Endothelial cell of umbilical vein (primary cell): ENCODE measurements at regions not wholly inside any gene's neighbourhood (a gene's known extent, or its start where the extent isn't known, plus 50 kb on each side); places are given as distances from the start of the nearest gene placed in this dataset.
A peak's percentile ranks its signal among the peaks of the same experiment; 100 is the strongest.

Experiments
- BruUV-seq: library from RNA; stranded (reverse); fragments of 400-500 nt; replicated peaks from 2 replicates; lab custom pipeline; 2021; lab: Mats Ljungman, UMichigan
- CTCF ChIA-PET: fragments of 300-600, 350-600 bp; sonication (Branson Sonifier 250); formaldehyde crosslinking; loops from one replicate; lab custom pipeline; 2021; ENCODE audit warnings: antibody characterized with exemption, inconsistent platforms; lab: Charles Lee
- POLR2A ChIA-PET: fragments of 300-600, 350-600 bp; sonication (Branson Sonifier 250); formaldehyde crosslinking; loops from one replicate; lab custom pipeline; 2021; ENCODE audit warnings: antibody characterized with exemption, inconsistent platforms; lab: Charles Lee
- DNase-seq: peaks from one replicate; pipeline ENCODE4 v3.0.0-alpha.2; 2011; ENCODE audit warnings: low read depth, low spot score
- FAIRE-seq: peaks from 2 replicates; lab custom pipeline; 2011; peaks lifted over from hg19 to GRCh38; lab: Jason Lieb, UNC
- H2AFZ ChIP-seq: 2 replicates; pipeline ENCODE4 v1.6.0; 2012; ENCODE audit warnings: low read depth, low read length, control low read depth, inconsistent platforms
- H3K27ac ChIP-seq: 2 replicates; pipeline ENCODE4 v1.5.1; 2011; ENCODE audit warnings: low read depth, mild to moderate bottlenecking, control low read depth, low read length, moderate library complexity; ENCODE audit not compliant: insufficient read depth
- H3K27me3 ChIP-seq, 2 experiments: 2 replicates each; pipeline versions ENCODE4 v1.6.0 to v1.6.1; 2011; ENCODE audit warnings: low read length in 2 of 2, mixed read lengths in 1 of 2; ENCODE audit not compliant: control insufficient read depth in 2 of 2, insufficient read depth in 2 of 2
- H3K36me3 ChIP-seq, 2 experiments: 2 replicates in 1 of 2; 3 replicates in 1 of 2; pipeline ENCODE4 v1.5.1; 2011; ENCODE audit warnings: low read length in 2 of 2, mild to moderate bottlenecking in 1 of 2, moderate library complexity in 1 of 2; ENCODE audit not compliant: control insufficient read depth in 2 of 2, insufficient read depth in 2 of 2; ENCODE audit errors: extremely low read depth in 1 of 2
- H3K4me1 ChIP-seq: 3 replicates; pipeline ENCODE4 v1.5.1; 2011; ENCODE audit warnings: mild to moderate bottlenecking, low read length; ENCODE audit not compliant: control insufficient read depth, insufficient read depth; ENCODE audit errors: extremely low read depth
- H3K4me2 ChIP-seq: 2 replicates; pipeline ENCODE4 v1.6.1; 2011; ENCODE audit warnings: low read length, control low read depth, mixed read lengths; ENCODE audit not compliant: insufficient read depth
- H3K4me3 ChIP-seq, 3 experiments: fragments of 200-600 bp in 1 of 3; sonication (generic), shearing (Covaris generic) in 1 of 3; replicated peaks in 1 of 3; 2 replicates each; pipeline ENCODE4 v1.5.1; 2011 to 2016; ENCODE audit warnings: control low read depth in 3 of 3, low read length in 3 of 3, mild to moderate bottlenecking in 2 of 3, inconsistent platforms in 1 of 3, low read depth in 1 of 3, moderate library complexity in 1 of 3; ENCODE audit not compliant: insufficient read depth in 1 of 3
- H3K79me2 ChIP-seq: 2 replicates; pipeline ENCODE4 v1.6.0; 2012; ENCODE audit warnings: low read length, inconsistent platforms; ENCODE audit not compliant: control insufficient read depth, insufficient read depth
- H3K9ac ChIP-seq: replicated peaks from 2 replicates; pipeline ENCODE3; 2011; ENCODE audit warnings: low read length, control low read depth; ENCODE audit not compliant: insufficient read depth; ENCODE audit errors: extremely low read depth
- H3K9me1 ChIP-seq: replicated peaks from 3 replicates; pipeline ENCODE4 v1.6.0; 2011; ENCODE audit warnings: mild to moderate bottlenecking, low read length; ENCODE audit not compliant: control insufficient read depth, insufficient read depth; ENCODE audit errors: extremely low read depth
- H3K9me3 ChIP-seq: replicated peaks from 2 replicates; pipeline ENCODE4 v1.5.1; 2012; ENCODE audit warnings: low read length, inconsistent platforms; ENCODE audit not compliant: control insufficient read depth, insufficient read depth
- H4K20me1 ChIP-seq: replicated peaks from 2 replicates; pipeline ENCODE3; 2011; ENCODE audit warnings: mild to moderate bottlenecking, low read length; ENCODE audit not compliant: control insufficient read depth, insufficient read depth; ENCODE audit errors: extremely low read depth
- CTCF ChIP-seq, 2 donors: IDR thresholded peaks; 1 replicate in 1 of 2; 2 replicates in 1 of 2; pipeline ENCODE4 v1.5.1; 2011; ENCODE audit warnings: low read length in 2 of 2, mild to moderate bottlenecking in 2 of 2, moderate library complexity in 2 of 2, control low read depth in 1 of 2, inconsistent platforms in 1 of 2, low read depth in 1 of 2; ENCODE audit not compliant: insufficient read depth in 1 of 2; ENCODE audit errors: extremely low read depth in 1 of 2
- FOS ChIP-seq: IDR thresholded peaks from 2 replicates; pipeline ENCODE4 v1.6.1; 2011; ENCODE audit warnings: mild to moderate bottlenecking, low read length, moderate library complexity, borderline replicate concordance; ENCODE audit not compliant: insufficient read depth
- GATA2 ChIP-seq: IDR thresholded peaks from 2 replicates; pipeline ENCODE4 v1.7.0; 2011; ENCODE audit warnings: low read depth, mild to moderate bottlenecking, moderate library complexity, mixed read lengths, low read length; ENCODE audit not compliant: insufficient read length, insufficient read depth
- MAX ChIP-seq: IDR thresholded peaks from 2 replicates; pipeline ENCODE4 v1.6.1; 2011; ENCODE audit not compliant: insufficient read depth, insufficient read length
- MYC ChIP-seq: IDR thresholded peaks from one replicate; pipeline ENCODE4 v1.6.1; 2011; ENCODE audit warnings: mild to moderate bottlenecking, low read depth, low read length
- POLR2A ChIP-seq: IDR thresholded peaks from 2 replicates; pipeline ENCODE4 v1.6.1; 2012; ENCODE audit warnings: low read depth, mild to moderate bottlenecking, control low read depth, low read length
- POLR2AphosphoS5 ChIP-seq: IDR thresholded peaks from 2 replicates; pipeline ENCODE4 v1.6.1; 2012; ENCODE audit warnings: low read depth, mild to moderate bottlenecking, control low read depth, low read length, moderate library complexity; ENCODE audit not compliant: insufficient read depth
- dilution Hi-C: fragments of 300-500 bp; cut with MboI; formaldehyde crosslinking; loops from one replicate; pipeline ENCODE4 v1.15.0; 2019; ENCODE audit warnings: low sequenced_read_pairs; ENCODE audit not compliant: extremely low pct_ligation_motif_present
- intact Hi-C: fragments of 100-400 bp; cut with micrococcal nuclease; formaldehyde crosslinking; loops from one replicate; pipeline ENCODE4 v1.10.0; 2022

- peak; percentile 90 for DNase-seq
- no peaks in the 10 kb centered on the region for H3K9me3 ChIP-seq
- ChIA-PET CTCF (interaction anchor here (1.1 to 2.3 kb wide), 2 partner anchors 16 to 91 kb away, joined by 3 to 13 read pairs; no protein-coding TSS in a partner anchor), POLR2A (no interaction called here)
- no peaks in the 10 kb centered on the region for H3K27me3 ChIP-seq
- peak overlapping the region; percentile 95 for H2AFZ ChIP-seq
- peak overlapping the region; percentile 25 to 46 (median 26) for H3K4me3 ChIP-seq
- peak; percentile 86 for FAIRE-seq
- no TSS peak for BruUV-seq
- peak overlapping the region; percentile 66 for H3K9ac ChIP-seq
- intact Hi-C loops: loop anchor here (1.0 to 10.0 kb wide), 5 partner anchors 89 to 658 kb away; no protein-coding TSS in a partner anchor
- TF ChIP-seq POLR2AphosphoS5 (peak; percentile 84), MAX (no peak), FOS (no peak), GATA2 (no peak), CTCF (IDR thresholded peaks at IDR 0.05; ENCODE audit: extremely low read depth in 1 of 2, insufficient read depth in 1 of 2, low read depth in 1 of 2, low read length in 2 of 2) (no peak), POLR2A (no peak), MYC (peak; percentile 49)
- H3K4me2 ChIP-seq: peak overlapping the region; percentile 68
- dilution Hi-C loops: no loop called here
- peak overlapping the region; percentile 61 for H3K27ac ChIP-seq
- no peaks in the 10 kb centered on the region for H4K20me1 ChIP-seq
- H3K79me2 ChIP-seq: no peaks in the 10 kb centered on the region
- H3K36me3 ChIP-seq: no peaks in the 10 kb centered on the region
- peaks cover 13% of the 10 kb centered on the region for H3K4me1 ChIP-seq
- no peaks in the 10 kb centered on the region for H3K9me1 ChIP-seq
Measured at GRCh38 chr12:41932470-41932991, 212.1 kb downstream of the GXYLT1 start.
